Endothelial cell of umbilical vein (primary cell): ENCODE measurements at regions not wholly inside any gene's neighbourhood (a gene's known extent, or its start where the extent isn't known, plus 50 kb on each side); places are given as distances from the start of the nearest gene placed in this dataset.

Source experiments
- BruUV-seq: library from RNA; stranded (reverse); fragments of 400-500 nt; replicated peaks from 2 replicates; lab custom pipeline; 2021; lab: Mats Ljungman, UMichigan
- CTCF ChIA-PET: fragments of 300-600, 350-600 bp; sonication (Branson Sonifier 250); formaldehyde crosslinking; loops from one replicate; lab custom pipeline; 2021; ENCODE audit warnings: antibody characterized with exemption, inconsistent platforms; lab: Charles Lee
- POLR2A ChIA-PET: fragments of 300-600, 350-600 bp; sonication (Branson Sonifier 250); formaldehyde crosslinking; loops from one replicate; lab custom pipeline; 2021; ENCODE audit warnings: antibody characterized with exemption, inconsistent platforms; lab: Charles Lee
- DNase-seq: peaks from one replicate; pipeline ENCODE4 v3.0.0-alpha.2; 2011; ENCODE audit warnings: low read depth, low spot score
- FAIRE-seq: peaks from 2 replicates; lab custom pipeline; 2011; peaks lifted over from hg19 to GRCh38; lab: Jason Lieb, UNC
- H2AFZ ChIP-seq: 2 replicates; pipeline ENCODE4 v1.6.0; 2012; ENCODE audit warnings: low read depth, low read length, control low read depth, inconsistent platforms
- H3K27ac ChIP-seq: 2 replicates; pipeline ENCODE4 v1.5.1; 2011; ENCODE audit warnings: low read depth, mild to moderate bottlenecking, control low read depth, low read length, moderate library complexity; ENCODE audit not compliant: insufficient read depth
- H3K27me3 ChIP-seq, 2 experiments: 2 replicates each; pipeline versions ENCODE4 v1.6.0 to v1.6.1; 2011; ENCODE audit warnings: low read length in 2 of 2, mixed read lengths in 1 of 2; ENCODE audit not compliant: control insufficient read depth in 2 of 2, insufficient read depth in 2 of 2
- H3K36me3 ChIP-seq, 2 experiments: 2 replicates in 1 of 2; 3 replicates in 1 of 2; pipeline ENCODE4 v1.5.1; 2011; ENCODE audit warnings: low read length in 2 of 2, mild to moderate bottlenecking in 1 of 2, moderate library complexity in 1 of 2; ENCODE audit not compliant: control insufficient read depth in 2 of 2, insufficient read depth in 2 of 2; ENCODE audit errors: extremely low read depth in 1 of 2
- H3K4me1 ChIP-seq: 3 replicates; pipeline ENCODE4 v1.5.1; 2011; ENCODE audit warnings: mild to moderate bottlenecking, low read length; ENCODE audit not compliant: control insufficient read depth, insufficient read depth; ENCODE audit errors: extremely low read depth
- H3K4me2 ChIP-seq: 2 replicates; pipeline ENCODE4 v1.6.1; 2011; ENCODE audit warnings: low read length, control low read depth, mixed read lengths; ENCODE audit not compliant: insufficient read depth
- H3K4me3 ChIP-seq, 3 experiments: fragments of 200-600 bp in 1 of 3; sonication (generic), shearing (Covaris generic) in 1 of 3; replicated peaks in 1 of 3; 2 replicates each; pipeline ENCODE4 v1.5.1; 2011 to 2016; ENCODE audit warnings: control low read depth in 3 of 3, low read length in 3 of 3, mild to moderate bottlenecking in 2 of 3, inconsistent platforms in 1 of 3, low read depth in 1 of 3, moderate library complexity in 1 of 3; ENCODE audit not compliant: insufficient read depth in 1 of 3
- H3K79me2 ChIP-seq: 2 replicates; pipeline ENCODE4 v1.6.0; 2012; ENCODE audit warnings: low read length, inconsistent platforms; ENCODE audit not compliant: control insufficient read depth, insufficient read depth
- H3K9ac ChIP-seq: replicated peaks from 2 replicates; pipeline ENCODE3; 2011; ENCODE audit warnings: low read length, control low read depth; ENCODE audit not compliant: insufficient read depth; ENCODE audit errors: extremely low read depth
- H3K9me1 ChIP-seq: replicated peaks from 3 replicates; pipeline ENCODE4 v1.6.0; 2011; ENCODE audit warnings: mild to moderate bottlenecking, low read length; ENCODE audit not compliant: control insufficient read depth, insufficient read depth; ENCODE audit errors: extremely low read depth
- H3K9me3 ChIP-seq: replicated peaks from 2 replicates; pipeline ENCODE4 v1.5.1; 2012; ENCODE audit warnings: low read length, inconsistent platforms; ENCODE audit not compliant: control insufficient read depth, insufficient read depth
- H4K20me1 ChIP-seq: replicated peaks from 2 replicates; pipeline ENCODE3; 2011; ENCODE audit warnings: mild to moderate bottlenecking, low read length; ENCODE audit not compliant: control insufficient read depth, insufficient read depth; ENCODE audit errors: extremely low read depth
- EZH2 ChIP-seq: IDR thresholded peaks from 2 replicates; pipeline ENCODE4 v1.6.1; 2012; ENCODE audit warnings: borderline replicate concordance, low read depth, mild to moderate bottlenecking, moderate library complexity, low read length, inconsistent platforms; ENCODE audit not compliant: severe bottlenecking
- FOS ChIP-seq: IDR thresholded peaks from 2 replicates; pipeline ENCODE4 v1.6.1; 2011; ENCODE audit warnings: mild to moderate bottlenecking, low read length, moderate library complexity, borderline replicate concordance; ENCODE audit not compliant: insufficient read depth
- GATA2 ChIP-seq: IDR thresholded peaks from 2 replicates; pipeline ENCODE4 v1.7.0; 2011; ENCODE audit warnings: low read depth, mild to moderate bottlenecking, moderate library complexity, mixed read lengths, low read length; ENCODE audit not compliant: insufficient read length, insufficient read depth
- JUN ChIP-seq: IDR thresholded peaks from 2 replicates; pipeline ENCODE4 v1.6.1; 2011; ENCODE audit warnings: borderline replicate concordance, low read depth; ENCODE audit not compliant: insufficient read length, insufficient read depth
- MYC ChIP-seq: IDR thresholded peaks from one replicate; pipeline ENCODE4 v1.6.1; 2011; ENCODE audit warnings: mild to moderate bottlenecking, low read depth, low read length
- POLR2A ChIP-seq: IDR thresholded peaks from 2 replicates; pipeline ENCODE4 v1.6.1; 2012; ENCODE audit warnings: low read depth, mild to moderate bottlenecking, control low read depth, low read length
- POLR2AphosphoS5 ChIP-seq: IDR thresholded peaks from 2 replicates; pipeline ENCODE4 v1.6.1; 2012; ENCODE audit warnings: low read depth, mild to moderate bottlenecking, control low read depth, low read length, moderate library complexity; ENCODE audit not compliant: insufficient read depth
- dilution Hi-C: fragments of 300-500 bp; cut with MboI; formaldehyde crosslinking; loops from one replicate; pipeline ENCODE4 v1.15.0; 2019; ENCODE audit warnings: low sequenced_read_pairs; ENCODE audit not compliant: extremely low pct_ligation_motif_present
- intact Hi-C: fragments of 100-400 bp; cut with micrococcal nuclease; formaldehyde crosslinking; loops from one replicate; pipeline ENCODE4 v1.10.0; 2022
- TF ChIP-seq, protein P1 (sequence below): IDR thresholded peaks from 2 replicates; pipeline ENCODE4 v1.6.1; 2011; ENCODE audit not compliant: insufficient read depth, insufficient read length
- TF ChIP-seq, protein P2 (sequence below), 2 donors: IDR thresholded peaks; 1 replicate in 1 of 2; 2 replicates in 1 of 2; pipeline ENCODE4 v1.5.1; 2011; ENCODE audit warnings: low read length in 2 of 2, mild to moderate bottlenecking in 2 of 2, moderate library complexity in 2 of 2, control low read depth in 1 of 2, inconsistent platforms in 1 of 2, low read depth in 1 of 2; ENCODE audit not compliant: insufficient read depth in 1 of 2; ENCODE audit errors: extremely low read depth in 1 of 2

DNA sequence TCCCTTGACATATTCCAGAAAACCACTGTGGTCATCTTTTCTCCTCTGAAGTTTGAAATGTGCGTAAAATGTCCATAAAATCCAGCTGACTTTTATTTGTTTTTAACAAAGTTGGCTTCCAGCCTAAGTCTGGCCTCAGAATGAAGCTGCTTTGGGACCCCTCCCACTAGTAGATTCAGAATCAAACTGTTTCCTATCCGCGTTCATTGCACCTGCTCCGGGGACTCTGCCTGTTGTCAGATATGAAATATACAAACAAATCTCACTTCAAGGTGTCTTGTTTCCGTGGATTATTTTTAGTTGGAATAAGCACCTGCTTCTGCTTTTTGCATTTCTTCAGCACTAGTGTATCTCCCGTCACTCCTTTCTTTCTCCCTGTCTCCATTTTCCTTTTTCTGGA lies 115.7 kb upstream of the FHL2 start:
- dilution Hi-C loops (no loop called here), intact Hi-C loops (no loop called here)
- CTCF ChIA-PET: interaction anchor here (1.5 kb wide), 1 partner anchor 226 kb away, joined by 3 read pairs; no protein-coding TSS in a partner anchor

More for the DNA sequence above, 115.7 kb upstream of the FHL2 start:
- no peaks in the 10 kb centered on the region for H3K9me1 ChIP-seq
- peaks cover 11 to 14% of the 10 kb centered on the region in 2 experiments for H3K27me3 ChIP-seq
- no peak for TF ChIP-seq GATA2
- TF ChIP-seq MYC: no peak
- no peak for TF ChIP-seq JUN
- TF ChIP-seq, protein P1, sequence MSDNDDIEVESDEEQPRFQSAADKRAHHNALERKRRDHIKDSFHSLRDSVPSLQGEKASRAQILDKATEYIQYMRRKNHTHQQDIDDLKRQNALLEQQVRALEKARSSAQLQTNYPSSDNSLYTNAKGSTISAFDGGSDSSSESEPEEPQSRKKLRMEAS: no peak
- TF ChIP-seq, protein P2, sequence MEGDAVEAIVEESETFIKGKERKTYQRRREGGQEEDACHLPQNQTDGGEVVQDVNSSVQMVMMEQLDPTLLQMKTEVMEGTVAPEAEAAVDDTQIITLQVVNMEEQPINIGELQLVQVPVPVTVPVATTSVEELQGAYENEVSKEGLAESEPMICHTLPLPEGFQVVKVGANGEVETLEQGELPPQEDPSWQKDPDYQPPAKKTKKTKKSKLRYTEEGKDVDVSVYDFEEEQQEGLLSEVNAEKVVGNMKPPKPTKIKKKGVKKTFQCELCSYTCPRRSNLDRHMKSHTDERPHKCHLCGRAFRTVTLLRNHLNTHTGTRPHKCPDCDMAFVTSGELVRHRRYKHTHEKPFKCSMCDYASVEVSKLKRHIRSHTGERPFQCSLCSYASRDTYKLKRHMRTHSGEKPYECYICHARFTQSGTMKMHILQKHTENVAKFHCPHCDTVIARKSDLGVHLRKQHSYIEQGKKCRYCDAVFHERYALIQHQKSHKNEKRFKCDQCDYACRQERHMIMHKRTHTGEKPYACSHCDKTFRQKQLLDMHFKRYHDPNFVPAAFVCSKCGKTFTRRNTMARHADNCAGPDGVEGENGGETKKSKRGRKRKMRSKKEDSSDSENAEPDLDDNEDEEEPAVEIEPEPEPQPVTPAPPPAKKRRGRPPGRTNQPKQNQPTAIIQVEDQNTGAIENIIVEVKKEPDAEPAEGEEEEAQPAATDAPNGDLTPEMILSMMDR (IDR thresholded peaks at IDR 0.05; ENCODE audit: extremely low read depth in 1 of 2, insufficient read depth in 1 of 2, low read depth in 1 of 2, low read length in 2 of 2): no peak
- TF ChIP-seq POLR2AphosphoS5: no peak
- no peak for TF ChIP-seq POLR2A
- TF ChIP-seq FOS: no peak
- no peak for TF ChIP-seq EZH2
- H3K4me2 ChIP-seq: no peak overlapping the region
- H2AFZ ChIP-seq: no peak overlapping the region
- FAIRE-seq (no peak), DNase-seq (no peak)
- POLR2A ChIA-PET: no interaction called here
- no peak overlapping the region for H3K27ac ChIP-seq
- no peaks in the 10 kb centered on the region for H3K9me3 ChIP-seq
- peaks cover 3% of the 10 kb centered on the region for H4K20me1 ChIP-seq
- no peak overlapping the region for H3K9ac ChIP-seq
- H3K4me3 ChIP-seq: no peak overlapping the region
- H3K36me3 ChIP-seq: no peaks in the 10 kb centered on the region
- no peaks in the 10 kb centered on the region for H3K79me2 ChIP-seq
- no TSS peak for BruUV-seq
- peaks cover 6% of the 10 kb centered on the region for H3K4me1 ChIP-seq
